Fibroblast of lung (primary cell): ENCODE measurements at regions not wholly inside any gene's neighbourhood (a gene's known extent, or its start where the extent isn't known, plus 50 kb on each side); places are given as distances from the start of the nearest gene placed in this dataset.

Experiments
- DNase-seq, 2 donors: peaks; one replicate each; pipeline versions ENCODE4 v3.0.0 to v3.0.0-alpha.2; 2010; ENCODE audit warnings: low read depth in 2 of 2
- H2AFZ ChIP-seq: 2 replicates; pipeline ENCODE4 v1.5.1; 2012; ENCODE audit warnings: low read length, control low read depth, inconsistent platforms
- H3K27ac ChIP-seq: 2 replicates; pipeline ENCODE4 v1.5.1; 2011; ENCODE audit warnings: low read length, control low read depth; ENCODE audit not compliant: insufficient read depth
- H3K27me3 ChIP-seq: 2 replicates; pipeline ENCODE4 v1.5.1; 2011; ENCODE audit warnings: mild to moderate bottlenecking, low read length; ENCODE audit not compliant: control insufficient read depth, insufficient read depth
- H3K36me3 ChIP-seq: 2 replicates; pipeline ENCODE4 v1.5.1; 2011; ENCODE audit warnings: low read length; ENCODE audit not compliant: control insufficient read depth, insufficient read depth
- H3K4me1 ChIP-seq: 2 replicates; pipeline ENCODE4 v1.5.1; 2011; ENCODE audit warnings: low read length; ENCODE audit not compliant: control insufficient read depth, insufficient read depth; ENCODE audit errors: extremely low read depth
- H3K4me2 ChIP-seq: 2 replicates; pipeline ENCODE4 v1.5.1; 2011; ENCODE audit warnings: low read length, control low read depth; ENCODE audit not compliant: insufficient read depth; ENCODE audit errors: extremely low read depth
- H3K4me3 ChIP-seq, 4 experiments: fragments of 200-600 bp in 1 of 4; sonication (generic) in 1 of 4; replicated peaks in 1 of 4; 2 replicates each; pipeline ENCODE4 v1.5.1; 2011 to 2016; ENCODE audit warnings: low read length in 4 of 4, low read depth in 3 of 4, mild to moderate bottlenecking in 3 of 4, control low read depth in 2 of 4, inconsistent platforms in 1 of 4, mixed read lengths in 1 of 4; ENCODE audit not compliant: insufficient read depth in 1 of 4; ENCODE audit errors: control extremely low read depth in 1 of 4
- H3K79me2 ChIP-seq: 2 replicates; pipeline ENCODE4 v1.5.1; 2012; ENCODE audit warnings: mild to moderate bottlenecking, low read length, inconsistent platforms; ENCODE audit not compliant: control insufficient read depth, insufficient read depth
- H3K9ac ChIP-seq: 2 replicates; pipeline ENCODE4 v1.5.1; 2011; ENCODE audit warnings: mild to moderate bottlenecking, low read length, control low read depth; ENCODE audit not compliant: insufficient read depth
- H3K9me3 ChIP-seq: 2 replicates; pipeline ENCODE4 v1.5.1; 2012; ENCODE audit warnings: low read depth, low read length; ENCODE audit not compliant: control insufficient read depth, insufficient read depth
- H4K20me1 ChIP-seq: 2 replicates; pipeline ENCODE4 v1.5.1; 2011; ENCODE audit warnings: low read length; ENCODE audit not compliant: control insufficient read depth, insufficient read depth; ENCODE audit errors: extremely low read depth
- CTCF ChIP-seq, 2 donors: IDR thresholded peaks in 1 of 2; conservative IDR thresholded peaks in 1 of 2; 1 replicate in 1 of 2; 2 replicates in 1 of 2; pipeline ENCODE4 v1.5.1; 2011 to 2012; ENCODE audit warnings: low read length in 2 of 2, control low read depth in 1 of 2, inconsistent platforms in 1 of 2, low read depth in 1 of 2, mild to moderate bottlenecking in 1 of 2
- EZH2 ChIP-seq: IDR thresholded peaks from 2 replicates; pipeline ENCODE4 v1.5.1; 2012; ENCODE audit warnings: low read length, control low read depth, mild to moderate bottlenecking; ENCODE audit errors: missing control alignments

- no peak overlapping the region for H3K27ac ChIP-seq
- H3K27me3 ChIP-seq, result no peaks in the 10 kb centered on the region
- H3K4me2 ChIP-seq, result no peak overlapping the region
- DNase-seq, result no peak
- TF ChIP-seq EZH2, result no peak
- TF ChIP-seq CTCF (conservative IDR thresholded peaks at IDR 0.05 in 1 of 2, IDR thresholded peaks at IDR 0.05 in 1 of 2; ENCODE audit: low read depth in 1 of 2, low read length in 2 of 2), result no peak
- H3K9ac ChIP-seq, result no peak overlapping the region
- H3K79me2 ChIP-seq, result no peaks in the 10 kb centered on the region
- H3K4me3 ChIP-seq, result no peak overlapping the region
- no peaks in the 10 kb centered on the region for H4K20me1 ChIP-seq
- no peaks in the 10 kb centered on the region for H3K9me3 ChIP-seq
- H3K4me1 ChIP-seq, result no peaks in the 10 kb centered on the region
- H3K36me3 ChIP-seq, result no peaks in the 10 kb centered on the region
- H2AFZ ChIP-seq, result no peak overlapping the region
Measured at GRCh38 chr5:89545626-89546025, 662.6 kb upstream of the MEF2C start.

GRCh38 chr5:89545076-89545475 lies 662.1 kb upstream of the MEF2C start:
- no peaks in the 10 kb centered on the region for H4K20me1 ChIP-seq
- no peak for DNase-seq
- H3K27ac ChIP-seq, result no peak overlapping the region
- H3K9me3 ChIP-seq, result no peaks in the 10 kb centered on the region
- H3K9ac ChIP-seq, result no peak overlapping the region
- H3K27me3 ChIP-seq, result no peaks in the 10 kb centered on the region
- no peak overlapping the region for H3K4me2 ChIP-seq
- H3K4me1 ChIP-seq, result no peaks in the 10 kb centered on the region
- H3K4me3 ChIP-seq, result no peak overlapping the region
- no peak overlapping the region for H2AFZ ChIP-seq
- H3K79me2 ChIP-seq, result no peaks in the 10 kb centered on the region
- no peak for TF ChIP-seq CTCF (conservative IDR thresholded peaks at IDR 0.05 in 1 of 2, IDR thresholded peaks at IDR 0.05 in 1 of 2; ENCODE audit: low read depth in 1 of 2, low read length in 2 of 2)
- no peak for TF ChIP-seq EZH2
- no peaks in the 10 kb centered on the region for H3K36me3 ChIP-seq

GRCh38 chr5:89542736-89543135 lies 659.8 kb upstream of the MEF2C start:
- Histone ChIP-seq H2AFZ (no peak overlapping the region), H4K20me1 (no peaks in the 10 kb centered on the region), H3K9ac (no peak overlapping the region), H3K27me3 (no peaks in the 10 kb centered on the region), H3K4me2 (no peak overlapping the region), H3K4me1 (no peaks in the 10 kb centered on the region), H3K27ac (no peak overlapping the region), H3K79me2 (no peaks in the 10 kb centered on the region), H3K4me3 (no peak overlapping the region), H3K36me3 (no peaks in the 10 kb centered on the region), H3K9me3 (no peaks in the 10 kb centered on the region)
- no peak for TF ChIP-seq EZH2
- no peak for DNase-seq
